ENCODE measurements at regions not wholly inside any gene's neighbourhood (a gene's known extent, or its start where the extent isn't known, plus 50 kb on each side); places are given as distances from the start of the nearest gene placed in this dataset.

- TF ChIP-seq POLR2A (IDR thresholded peaks at IDR 0.05) (no peak), CTCF (IDR thresholded peaks at IDR 0.05) (no peak)
Measured at GRCh38 chr18:52046842-52047241, 293.2 kb upstream of the DCC start.

All from uterus (tissue), 2 donors.